ENCODE measurements at regions not wholly inside any gene's neighbourhood (a gene's known extent, or its start where the extent isn't known, plus 50 kb on each side); places are given as distances from the start of the nearest gene placed in this dataset.

DNA sequence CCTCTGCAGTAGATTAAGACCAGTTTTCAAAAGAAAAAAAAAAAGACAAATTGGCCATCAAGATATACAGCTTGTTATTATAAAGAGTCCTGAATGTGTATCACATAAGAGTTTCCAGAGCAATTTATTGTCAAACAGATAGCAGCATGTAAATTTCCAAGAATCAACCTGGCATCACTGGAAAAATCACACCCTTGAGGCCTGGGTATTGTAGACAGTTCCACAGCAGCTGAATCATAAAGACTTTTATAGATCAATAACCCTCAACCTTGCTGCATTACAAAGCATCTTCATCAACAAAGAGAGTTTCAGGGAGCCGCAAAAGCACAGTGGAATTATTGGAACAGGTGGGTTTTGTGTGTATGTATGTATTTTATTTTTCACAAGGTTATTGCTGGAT is 94.6 kb upstream of the LRIG3 start:
- TF ChIP-seq, protein P1, sequence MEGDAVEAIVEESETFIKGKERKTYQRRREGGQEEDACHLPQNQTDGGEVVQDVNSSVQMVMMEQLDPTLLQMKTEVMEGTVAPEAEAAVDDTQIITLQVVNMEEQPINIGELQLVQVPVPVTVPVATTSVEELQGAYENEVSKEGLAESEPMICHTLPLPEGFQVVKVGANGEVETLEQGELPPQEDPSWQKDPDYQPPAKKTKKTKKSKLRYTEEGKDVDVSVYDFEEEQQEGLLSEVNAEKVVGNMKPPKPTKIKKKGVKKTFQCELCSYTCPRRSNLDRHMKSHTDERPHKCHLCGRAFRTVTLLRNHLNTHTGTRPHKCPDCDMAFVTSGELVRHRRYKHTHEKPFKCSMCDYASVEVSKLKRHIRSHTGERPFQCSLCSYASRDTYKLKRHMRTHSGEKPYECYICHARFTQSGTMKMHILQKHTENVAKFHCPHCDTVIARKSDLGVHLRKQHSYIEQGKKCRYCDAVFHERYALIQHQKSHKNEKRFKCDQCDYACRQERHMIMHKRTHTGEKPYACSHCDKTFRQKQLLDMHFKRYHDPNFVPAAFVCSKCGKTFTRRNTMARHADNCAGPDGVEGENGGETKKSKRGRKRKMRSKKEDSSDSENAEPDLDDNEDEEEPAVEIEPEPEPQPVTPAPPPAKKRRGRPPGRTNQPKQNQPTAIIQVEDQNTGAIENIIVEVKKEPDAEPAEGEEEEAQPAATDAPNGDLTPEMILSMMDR (IDR thresholded peaks at IDR 0.05) = no peak
- TF ChIP-seq RAD21 (conservative IDR thresholded peaks at IDR 0.05 in 1 of 2, IDR thresholded peaks at IDR 0.05 in 1 of 2) = no peak
- TF ChIP-seq EP300 (IDR thresholded peaks at IDR 0.05) = no peak
- TF ChIP-seq POLR2A (IDR thresholded peaks at IDR 0.05; ENCODE audit: low read length) = no peak

All from A549 (cell line).